ENCODE measurements at regions not wholly inside any gene's neighbourhood (a gene's known extent, or its start where the extent isn't known, plus 50 kb on each side); places are given as distances from the start of the nearest gene placed in this dataset.
"Not testable (repeated sequence)": the region's sequence is repeated elsewhere in the genome, so short reads cannot be mapped to it uniquely, and the experiment has no call there.

DNA sequence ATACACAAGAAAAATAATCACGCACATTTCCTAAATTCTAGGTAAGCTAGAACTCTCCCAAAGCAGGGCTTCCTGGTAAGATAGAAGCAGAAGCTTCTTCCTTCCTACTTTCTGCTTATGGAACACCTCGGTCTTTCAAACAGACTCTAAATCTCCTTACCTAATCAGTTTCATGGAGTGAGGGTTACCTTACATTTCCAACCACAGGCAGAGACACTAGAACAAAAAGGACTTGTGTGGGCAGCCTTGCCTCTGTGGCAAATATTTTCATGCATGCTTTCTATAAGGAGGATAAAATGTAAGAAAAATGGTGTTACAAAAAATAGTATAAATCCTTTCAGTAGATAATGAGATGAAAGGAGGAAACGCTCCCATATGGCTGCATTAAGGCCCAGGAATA, 386.3 kb upstream of the SMIM30 start:
- DNase-seq (ENCODE audit: extremely low spot score) = no peak
- Histone ChIP-seq H3K27me3 (no peaks in the 10 kb centered on the region), H3K27ac (replicated peaks in 1 of 4) (no peak overlapping the region), H3K4me3 (no peak overlapping the region), H3K4me1 (no peaks in the 10 kb centered on the region), H3K36me3 (no peaks in the 10 kb centered on the region), H3K9me3 (no peaks in the 10 kb centered on the region)
- WGBS = 86% methylated on average over 3 of the region's 3 CpGs
- intact Hi-C loops (cut with DNase I) = no loop called here
- TF ChIP-seq EP300 (IDR thresholded peaks at IDR 0.05) = no peak
- TF ChIP-seq POLR2A (IDR thresholded peaks at IDR 0.05; ENCODE audit: low read depth) = no peak
- TF ChIP-seq, protein P1, sequence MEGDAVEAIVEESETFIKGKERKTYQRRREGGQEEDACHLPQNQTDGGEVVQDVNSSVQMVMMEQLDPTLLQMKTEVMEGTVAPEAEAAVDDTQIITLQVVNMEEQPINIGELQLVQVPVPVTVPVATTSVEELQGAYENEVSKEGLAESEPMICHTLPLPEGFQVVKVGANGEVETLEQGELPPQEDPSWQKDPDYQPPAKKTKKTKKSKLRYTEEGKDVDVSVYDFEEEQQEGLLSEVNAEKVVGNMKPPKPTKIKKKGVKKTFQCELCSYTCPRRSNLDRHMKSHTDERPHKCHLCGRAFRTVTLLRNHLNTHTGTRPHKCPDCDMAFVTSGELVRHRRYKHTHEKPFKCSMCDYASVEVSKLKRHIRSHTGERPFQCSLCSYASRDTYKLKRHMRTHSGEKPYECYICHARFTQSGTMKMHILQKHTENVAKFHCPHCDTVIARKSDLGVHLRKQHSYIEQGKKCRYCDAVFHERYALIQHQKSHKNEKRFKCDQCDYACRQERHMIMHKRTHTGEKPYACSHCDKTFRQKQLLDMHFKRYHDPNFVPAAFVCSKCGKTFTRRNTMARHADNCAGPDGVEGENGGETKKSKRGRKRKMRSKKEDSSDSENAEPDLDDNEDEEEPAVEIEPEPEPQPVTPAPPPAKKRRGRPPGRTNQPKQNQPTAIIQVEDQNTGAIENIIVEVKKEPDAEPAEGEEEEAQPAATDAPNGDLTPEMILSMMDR (IDR thresholded peaks at IDR 0.05) = no peak
- no peak for TF ChIP-seq POLR2AphosphoS5 (IDR thresholded peaks at IDR 0.05)

DNA sequence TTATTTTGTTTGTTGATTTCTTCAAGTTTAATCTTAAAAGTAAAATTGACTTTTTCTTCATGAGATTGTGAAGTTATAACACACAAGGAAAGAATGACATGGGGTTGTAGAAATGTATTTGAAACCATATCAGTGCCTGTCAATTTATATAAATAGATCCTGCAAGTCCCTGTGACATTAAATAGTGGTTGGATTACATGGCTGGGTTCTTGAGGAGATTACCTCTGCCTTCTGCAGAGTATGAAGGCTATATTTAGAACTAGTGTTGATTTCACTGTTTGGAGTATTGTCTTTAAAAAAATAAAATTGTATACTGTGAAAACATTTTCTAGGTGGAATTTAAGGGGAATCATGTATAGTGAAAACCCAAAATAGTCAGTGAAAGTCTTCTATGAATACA, 385.8 kb upstream of the SMIM30 start:
- H3K27ac ChIP-seq (replicated peaks in 1 of 4) = no peak overlapping the region
- DNase-seq (ENCODE audit: extremely low spot score) = no peak
- no peak overlapping the region for H3K4me3 ChIP-seq
- no peaks in the 10 kb centered on the region for H3K36me3 ChIP-seq
- intact Hi-C loops (cut with DNase I) = no loop called here
- H3K4me1 ChIP-seq = no peaks in the 10 kb centered on the region
- TF ChIP-seq POLR2A (IDR thresholded peaks at IDR 0.05; ENCODE audit: low read depth) = no peak
- TF ChIP-seq, protein P1 (IDR thresholded peaks at IDR 0.05) = no peak
- no peak for TF ChIP-seq EP300 (IDR thresholded peaks at IDR 0.05)
- no peak for TF ChIP-seq POLR2AphosphoS5 (IDR thresholded peaks at IDR 0.05)
- H3K9me3 ChIP-seq = no peaks in the 10 kb centered on the region
- no peaks in the 10 kb centered on the region for H3K27me3 ChIP-seq

DNA sequence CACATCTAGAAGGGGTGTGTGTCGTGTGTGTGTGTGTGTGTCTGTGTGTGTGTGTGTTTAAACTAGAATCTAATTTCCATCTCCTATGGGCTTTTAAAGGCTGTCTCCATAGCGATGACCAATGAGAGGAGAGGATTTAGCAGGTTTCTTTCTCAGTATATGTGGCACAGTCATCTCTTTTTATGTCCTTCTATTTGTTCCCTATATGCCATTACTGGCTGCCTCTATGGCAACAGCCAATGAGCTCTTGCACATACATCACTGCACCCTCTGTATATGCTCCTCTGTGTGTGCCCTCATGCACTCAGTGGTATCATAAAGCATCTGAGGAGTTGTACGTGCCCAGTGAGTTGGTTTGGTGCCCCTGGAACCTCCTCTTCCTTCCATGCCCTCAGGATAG, 378.2 kb upstream of the SMIM30 start:
- 100% methylated on average over 2 of the region's 3 CpGs for WGBS
- H3K36me3 ChIP-seq; intact Hi-C loops (cut with DNase I); H3K9me3 ChIP-seq; H3K4me3 ChIP-seq; H3K27me3 ChIP-seq; H3K4me1 ChIP-seq; H3K27ac ChIP-seq (replicated peaks in 1 of 4); DNase-seq (ENCODE audit: extremely low spot score): not testable (repeated sequence)

DNA sequence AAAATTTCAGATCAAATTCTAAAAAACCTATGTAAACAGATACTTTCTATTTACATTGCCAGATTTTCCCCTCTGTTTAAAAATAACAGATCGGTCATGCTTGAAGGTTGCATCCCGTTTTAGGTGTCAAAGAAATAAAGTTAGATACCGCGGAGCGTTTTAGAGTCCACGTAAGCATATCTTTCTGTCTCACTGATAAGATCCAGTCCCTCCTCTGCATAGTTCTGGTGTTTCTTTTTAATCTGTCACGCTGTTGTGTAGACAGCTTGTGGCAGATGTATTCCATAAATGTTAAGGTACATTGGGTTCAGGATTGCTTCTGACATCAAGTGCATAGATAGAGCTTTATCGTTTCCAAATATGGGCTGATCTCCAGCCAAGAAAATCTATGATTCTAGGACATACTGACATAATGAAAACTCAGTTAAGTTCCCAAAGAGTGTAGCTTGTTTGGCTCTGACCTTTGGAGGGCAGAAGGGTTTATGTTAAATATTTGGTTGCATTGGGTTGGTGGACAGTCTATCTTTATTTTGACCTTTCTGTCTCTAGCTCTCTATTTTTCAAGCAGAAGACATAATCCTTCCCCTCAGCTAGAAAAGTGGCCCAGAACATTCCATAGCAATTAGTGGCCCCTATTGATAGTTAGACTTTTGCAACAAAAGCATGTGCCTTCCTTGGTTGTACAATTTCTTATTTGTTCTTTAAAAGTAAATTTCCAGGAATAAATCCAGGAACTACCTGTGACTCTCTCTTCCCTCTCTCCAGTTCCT, 376.6 kb upstream of the SMIM30 start:
- H3K4me3 ChIP-seq; DNase-seq (ENCODE audit: extremely low spot score); H3K4me1 ChIP-seq; H3K27me3 ChIP-seq; H3K27ac ChIP-seq (replicated peaks in 1 of 4); H3K36me3 ChIP-seq; intact Hi-C loops (cut with DNase I); H3K9me3 ChIP-seq: not testable (repeated sequence)
- no CpG with 5 or more reads among the region's 8 CpGs for WGBS

DNA sequence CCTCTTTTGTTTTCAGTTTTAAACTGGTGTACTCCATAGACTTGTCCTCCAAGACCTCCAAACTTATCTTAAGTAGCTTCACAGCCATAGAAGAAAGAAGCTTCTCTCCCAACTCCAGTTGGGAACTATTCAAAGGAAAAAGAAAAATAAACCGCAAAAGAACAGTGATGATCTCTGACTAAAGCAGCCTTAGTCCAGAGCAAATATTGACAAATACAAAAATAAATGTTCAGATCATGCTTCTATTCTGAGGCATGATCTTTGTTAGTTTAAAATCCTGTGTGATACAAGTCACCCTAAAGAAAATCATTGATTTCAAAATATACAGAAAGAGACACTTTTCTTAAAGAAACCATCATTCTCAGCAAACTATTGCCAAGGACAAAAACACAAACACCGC, 373.0 kb upstream of the SMIM30 start:
- Histone ChIP-seq H3K27me3 (no peaks in the 10 kb centered on the region), H3K27ac (replicated peaks in 1 of 4) (no peak overlapping the region), H3K4me3 (no peak overlapping the region), H3K4me1 (no peaks in the 10 kb centered on the region), H3K9me3 (no peaks in the 10 kb centered on the region), H3K36me3 (no peaks in the 10 kb centered on the region)
- WGBS = 94% methylated on average over 2 of the region's 2 CpGs
- intact Hi-C loops (cut with DNase I) = no loop called here
- TF ChIP-seq POLR2AphosphoS5 (IDR thresholded peaks at IDR 0.05) (no peak), EP300 (IDR thresholded peaks at IDR 0.05) (no peak)
- TF ChIP-seq, protein P1 (IDR thresholded peaks at IDR 0.05) = no peak
- no peak for DNase-seq (ENCODE audit: extremely low spot score)

Data from esophagus muscularis mucosa (tissue), 4 donors.